ENCODE measurements at regions not wholly inside any gene's neighbourhood (a gene's known extent, or its start where the extent isn't known, plus 50 kb on each side); places are given as distances from the start of the nearest gene placed in this dataset.

DNA sequence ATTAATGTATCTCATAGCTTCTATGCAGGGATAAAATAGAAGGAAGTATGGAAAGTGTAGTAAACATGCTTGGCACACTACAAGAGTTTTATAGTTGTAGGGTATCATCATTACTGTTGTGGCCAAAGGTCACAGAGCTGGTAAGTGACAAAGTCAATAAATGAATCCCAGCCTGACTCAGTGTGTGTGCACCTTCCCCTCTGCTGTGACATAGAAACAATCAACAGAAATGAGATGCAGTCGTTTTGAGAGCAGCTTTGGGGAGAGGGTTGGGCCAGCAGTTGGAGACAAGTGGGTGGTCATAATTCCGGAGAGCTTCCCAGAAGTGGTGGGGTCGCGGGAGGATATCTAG is 82.4 kb upstream of the RBPJ start:
- TF ChIP-seq, protein P1, sequence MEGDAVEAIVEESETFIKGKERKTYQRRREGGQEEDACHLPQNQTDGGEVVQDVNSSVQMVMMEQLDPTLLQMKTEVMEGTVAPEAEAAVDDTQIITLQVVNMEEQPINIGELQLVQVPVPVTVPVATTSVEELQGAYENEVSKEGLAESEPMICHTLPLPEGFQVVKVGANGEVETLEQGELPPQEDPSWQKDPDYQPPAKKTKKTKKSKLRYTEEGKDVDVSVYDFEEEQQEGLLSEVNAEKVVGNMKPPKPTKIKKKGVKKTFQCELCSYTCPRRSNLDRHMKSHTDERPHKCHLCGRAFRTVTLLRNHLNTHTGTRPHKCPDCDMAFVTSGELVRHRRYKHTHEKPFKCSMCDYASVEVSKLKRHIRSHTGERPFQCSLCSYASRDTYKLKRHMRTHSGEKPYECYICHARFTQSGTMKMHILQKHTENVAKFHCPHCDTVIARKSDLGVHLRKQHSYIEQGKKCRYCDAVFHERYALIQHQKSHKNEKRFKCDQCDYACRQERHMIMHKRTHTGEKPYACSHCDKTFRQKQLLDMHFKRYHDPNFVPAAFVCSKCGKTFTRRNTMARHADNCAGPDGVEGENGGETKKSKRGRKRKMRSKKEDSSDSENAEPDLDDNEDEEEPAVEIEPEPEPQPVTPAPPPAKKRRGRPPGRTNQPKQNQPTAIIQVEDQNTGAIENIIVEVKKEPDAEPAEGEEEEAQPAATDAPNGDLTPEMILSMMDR (IDR thresholded peaks at IDR 0.05; ENCODE audit: borderline replicate concordance, extremely low read depth, low read length, poor library complexity, severe bottlenecking), result no peak
- TF ChIP-seq EZH2 (IDR thresholded peaks at IDR 0.05; ENCODE audit: borderline replicate concordance, low read depth, low read length, severe bottlenecking), result no peak
